ENCODE measurements at regions not wholly inside any gene's neighbourhood (a gene's known extent, or its start where the extent isn't known, plus 50 kb on each side); places are given as distances from the start of the nearest gene placed in this dataset.
"Not testable (repeated sequence)": the region's sequence is repeated elsewhere in the genome, so short reads cannot be mapped to it uniquely, and the experiment has no call there.

DNA sequence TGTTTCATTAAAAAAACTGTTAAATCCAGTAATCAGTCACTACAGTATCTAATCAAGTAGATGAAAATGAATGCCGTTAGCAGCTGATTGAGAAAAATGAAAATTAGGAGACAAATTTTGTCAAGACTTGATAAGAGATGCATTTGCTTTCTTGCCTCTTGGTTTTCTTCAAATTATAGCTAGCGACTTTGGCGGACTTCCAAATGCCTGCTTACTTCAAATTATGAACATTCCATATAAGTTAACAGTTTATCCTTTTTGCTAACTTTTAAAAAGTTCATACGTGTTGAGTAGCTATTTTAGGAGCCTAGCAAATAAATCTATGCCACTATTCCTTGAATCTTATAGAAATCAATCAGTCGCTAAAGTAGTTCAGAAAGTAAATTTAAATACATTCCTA lies 58.8 kb downstream of the PPP4R3C start:
- no peak for DNase-seq (ENCODE audit: low spot score)

DNA sequence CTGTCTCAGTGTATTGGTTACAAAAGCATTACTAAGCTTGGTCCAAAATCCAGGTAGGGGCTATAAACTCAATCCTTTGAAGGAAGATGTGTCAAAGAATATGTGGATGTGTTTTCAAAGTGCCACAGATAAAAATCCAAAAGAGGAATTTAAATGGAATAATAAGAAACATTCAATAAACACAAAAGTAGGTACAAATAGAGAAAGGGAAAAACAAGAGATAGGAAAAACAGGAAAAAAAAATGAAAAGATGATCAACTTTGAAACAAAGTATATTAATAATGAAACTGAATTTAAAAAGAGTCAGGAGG lies 64.0 kb downstream of the PPP4R3C start:
- no peak for DNase-seq (ENCODE audit: low spot score)

DNA sequence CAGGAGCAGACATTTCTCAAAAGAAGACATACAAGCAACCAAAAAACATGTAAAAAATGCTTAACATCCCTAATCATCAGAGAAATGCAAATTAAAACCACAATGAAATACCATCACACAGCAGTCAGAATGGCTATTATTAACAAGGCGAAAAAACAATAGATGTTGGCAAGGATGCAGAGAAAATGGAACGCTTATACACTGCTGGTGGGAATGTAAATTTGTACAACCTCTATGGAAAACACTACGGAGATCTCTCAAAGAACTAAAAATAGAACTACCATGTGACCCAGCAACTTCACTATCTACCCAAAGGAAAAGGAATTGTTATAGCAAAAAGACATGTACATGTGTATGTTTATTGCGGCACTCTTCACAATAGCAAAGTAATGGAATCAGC lies 71.5 kb downstream of the PPP4R3C start:
- DNase-seq (ENCODE audit: low spot score) = no peak

DNA sequence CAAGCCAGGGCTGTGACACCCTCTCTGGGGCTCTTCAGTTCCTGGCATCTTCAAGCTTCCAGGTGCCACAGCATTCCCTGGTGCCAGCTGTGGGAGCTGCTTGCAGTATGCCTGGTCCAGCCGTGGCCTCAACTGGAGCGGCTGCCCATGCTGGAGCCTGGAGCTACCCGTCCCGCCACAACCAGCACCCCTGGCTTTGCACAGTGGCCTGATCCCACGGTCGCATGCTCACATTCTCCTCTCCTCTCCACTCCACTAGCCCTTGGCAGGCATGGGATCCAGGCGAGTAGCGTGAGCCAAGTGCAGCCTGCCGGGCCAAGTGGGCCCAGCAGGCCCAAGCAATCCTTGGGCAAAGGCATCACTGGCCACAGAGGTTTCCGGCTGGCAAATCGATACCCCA lies 81.7 kb downstream of the PPP4R3C start:
- no peak for DNase-seq (ENCODE audit: low spot score)

DNA sequence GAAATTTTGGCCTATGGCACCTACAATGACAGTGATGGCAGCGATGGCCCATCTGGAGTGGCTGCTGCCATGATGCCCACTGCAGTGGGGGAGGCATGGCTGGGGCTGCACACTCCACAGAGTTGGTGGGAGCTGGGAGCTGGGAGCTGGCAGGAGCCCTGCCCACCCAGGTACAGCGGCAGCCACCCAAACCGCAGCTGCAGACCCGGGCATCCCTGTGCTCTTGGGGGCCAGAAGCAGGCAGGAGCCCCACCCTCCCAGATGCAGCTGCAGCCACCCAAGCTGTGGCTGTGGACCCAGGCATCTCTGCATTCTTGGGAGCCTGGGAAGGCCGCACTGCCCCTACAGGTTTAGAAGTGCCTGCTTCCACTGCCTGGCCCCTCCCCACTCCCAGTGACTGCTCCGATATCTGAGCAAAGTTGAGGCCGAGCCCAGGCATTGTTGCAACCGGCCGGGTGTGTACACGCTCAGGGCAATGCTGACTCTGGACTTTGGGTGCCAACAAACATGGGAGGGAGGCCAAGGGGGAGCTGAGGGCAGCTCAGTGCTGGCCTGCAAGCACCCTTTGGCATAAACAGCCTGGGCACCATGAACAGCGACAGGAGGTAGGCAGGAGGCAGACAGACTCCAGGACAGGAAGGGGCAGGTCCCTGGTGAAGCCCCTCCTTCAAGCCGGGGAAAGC lies 82.8 kb downstream of the PPP4R3C start:
- DNase-seq (ENCODE audit: low spot score) = no peak

DNA sequence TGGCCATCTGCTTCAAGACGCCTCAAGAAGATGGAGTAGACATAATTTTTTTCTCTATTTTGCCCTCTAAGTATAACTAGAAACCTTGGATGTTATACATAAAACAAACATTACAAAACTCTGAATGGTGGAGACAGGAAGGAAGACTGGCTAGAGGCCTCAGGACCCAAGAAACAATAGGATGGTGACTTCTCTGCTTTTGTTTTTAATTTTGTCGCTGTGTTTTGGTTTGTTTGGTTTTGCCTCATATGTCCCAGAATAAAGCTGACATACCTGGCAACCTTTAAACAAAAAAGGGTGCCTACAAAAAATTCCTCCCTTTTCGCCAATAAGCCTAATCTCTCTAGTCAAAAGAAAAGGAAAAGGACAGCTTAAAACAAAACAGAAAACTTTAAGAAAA lies 109.1 kb downstream of the PPP4R3C start:
- no peak for DNase-seq (ENCODE audit: low spot score)

DNA sequence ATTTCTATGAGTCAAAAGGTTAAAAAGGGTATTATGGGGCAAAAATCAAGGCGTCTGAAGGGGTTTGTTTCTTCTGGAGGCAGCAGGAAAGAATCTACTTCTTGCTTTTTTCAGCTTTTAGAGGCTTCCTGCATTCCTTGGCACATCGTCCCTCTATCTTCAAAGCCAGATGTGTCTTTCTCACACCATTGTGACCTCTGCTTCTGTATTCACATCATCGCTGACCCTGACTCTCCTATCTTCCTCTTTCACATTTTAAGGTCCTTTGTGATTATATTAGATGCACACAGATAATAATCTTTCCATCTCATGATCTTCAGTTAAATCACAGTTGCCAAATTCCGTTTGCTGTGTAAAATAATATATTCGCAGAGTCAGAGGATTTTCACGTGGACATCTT lies 112.7 kb downstream of the PPP4R3C start:
- DNase-seq (ENCODE audit: low spot score) = no peak

DNA sequence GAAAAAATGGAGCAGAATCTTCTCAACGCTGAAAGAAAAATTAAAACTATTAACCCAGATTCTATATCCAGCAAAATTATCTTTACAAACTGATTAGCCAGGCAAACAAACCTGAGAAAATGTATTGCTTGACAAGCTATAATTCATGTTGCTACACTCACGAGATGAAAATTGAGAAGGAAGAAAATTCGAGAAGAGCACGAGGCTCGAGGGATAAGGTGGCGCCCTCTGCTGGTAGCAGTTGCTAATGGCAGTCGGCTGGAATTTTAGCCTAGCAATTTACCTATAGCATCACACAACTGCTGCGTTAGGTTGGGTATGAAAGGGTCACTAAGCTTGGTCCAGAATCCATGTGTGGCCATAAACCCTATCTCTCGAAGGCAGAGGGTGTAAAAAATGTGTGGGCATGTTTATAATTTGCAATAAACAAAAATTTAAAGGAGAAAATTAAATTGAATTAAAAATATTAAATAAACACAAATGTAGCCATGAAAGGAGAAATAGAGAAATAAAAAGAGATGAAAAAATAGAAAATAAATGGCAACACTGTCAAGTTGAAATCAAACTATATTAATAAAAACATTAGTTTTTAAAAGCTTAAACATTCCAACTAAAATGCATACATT lies 126.6 kb downstream of the PPP4R3C start:
- DNase-seq (ENCODE audit: low spot score) = peak; percentile 6

DNA sequence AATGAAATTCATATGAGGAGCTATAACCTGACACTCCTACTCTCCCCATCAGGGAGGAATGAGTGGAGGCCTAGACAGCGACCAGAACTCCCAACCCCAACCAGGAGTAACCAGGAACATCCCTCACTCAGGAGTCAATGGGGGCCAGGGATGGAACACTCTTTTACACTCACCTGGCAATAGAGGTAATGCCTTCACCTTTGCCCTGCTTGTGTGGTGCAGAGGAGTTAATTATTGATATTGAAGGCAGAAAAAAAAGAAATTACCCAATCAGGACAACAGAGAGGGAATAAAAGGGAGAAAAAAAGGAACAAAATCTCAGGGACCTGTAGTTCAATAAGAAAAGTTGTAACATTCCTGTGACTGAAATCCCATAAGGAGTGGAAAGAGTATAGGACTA lies 141.5 kb downstream of the PPP4R3C start:
- DNase-seq (ENCODE audit: low spot score) = no peak

DNA sequence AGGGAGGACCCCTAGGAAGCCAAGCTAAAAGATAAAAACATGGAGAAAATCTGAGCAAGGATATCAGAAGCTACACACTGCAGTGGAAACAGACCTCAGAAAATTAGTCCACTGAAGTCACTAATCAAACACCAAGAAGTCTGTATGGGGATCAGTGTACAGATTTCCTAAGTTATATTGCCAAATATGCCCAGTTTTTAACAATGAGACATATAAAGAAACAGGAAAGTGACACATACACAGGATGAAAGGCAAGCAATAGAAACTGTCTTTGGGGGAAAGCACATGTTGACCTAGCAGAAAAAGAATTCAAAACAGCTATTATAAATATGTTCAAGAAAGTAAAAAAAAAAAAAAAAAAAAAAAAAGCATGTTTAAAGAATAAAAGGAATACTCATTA lies 153.7 kb downstream of the PPP4R3C start:
- no peak for DNase-seq (ENCODE audit: low spot score)

DNA sequence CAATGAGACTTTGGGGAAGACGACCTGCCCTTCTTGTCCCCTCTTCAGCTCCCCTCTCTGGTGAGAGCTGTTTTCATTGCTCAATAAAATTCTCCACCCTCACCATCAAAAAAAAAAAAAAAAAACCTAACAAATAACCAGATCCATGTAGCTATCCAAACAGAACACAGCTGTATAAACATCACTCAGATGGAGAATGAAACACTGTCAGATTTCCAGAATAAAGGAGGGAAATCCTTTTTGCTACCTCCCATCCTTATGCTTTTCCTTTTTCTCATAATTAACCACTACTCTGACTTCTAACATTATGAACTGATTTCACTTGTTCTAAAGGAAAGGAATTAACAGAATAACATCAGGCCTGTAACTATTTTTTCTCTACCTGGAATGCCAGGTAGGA lies 155.6 kb downstream of the PPP4R3C start:
- no peak for DNase-seq (ENCODE audit: low spot score)

DNA sequence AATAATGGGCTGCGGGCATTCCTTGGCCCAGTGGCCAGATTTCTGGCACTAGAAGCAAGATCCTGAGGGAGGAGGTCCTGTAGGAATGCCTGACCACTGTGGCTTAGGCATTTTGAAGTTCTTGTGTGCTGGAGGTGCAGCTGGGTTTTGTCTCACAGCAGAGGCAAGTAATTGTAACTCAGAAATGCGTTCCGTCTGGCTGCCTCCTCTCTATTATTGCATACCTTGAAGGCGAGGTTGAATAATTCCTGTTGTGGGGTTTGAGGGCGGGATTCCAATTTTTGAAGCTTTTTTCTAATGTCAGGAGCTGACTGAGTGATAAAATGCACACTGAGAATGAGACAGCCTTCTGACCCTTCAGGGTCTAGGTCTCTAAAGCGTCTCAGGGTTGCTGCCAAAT lies 170.6 kb downstream of the PPP4R3C start:
- DNase-seq (ENCODE audit: low spot score) = not testable (repeated sequence)

DNA sequence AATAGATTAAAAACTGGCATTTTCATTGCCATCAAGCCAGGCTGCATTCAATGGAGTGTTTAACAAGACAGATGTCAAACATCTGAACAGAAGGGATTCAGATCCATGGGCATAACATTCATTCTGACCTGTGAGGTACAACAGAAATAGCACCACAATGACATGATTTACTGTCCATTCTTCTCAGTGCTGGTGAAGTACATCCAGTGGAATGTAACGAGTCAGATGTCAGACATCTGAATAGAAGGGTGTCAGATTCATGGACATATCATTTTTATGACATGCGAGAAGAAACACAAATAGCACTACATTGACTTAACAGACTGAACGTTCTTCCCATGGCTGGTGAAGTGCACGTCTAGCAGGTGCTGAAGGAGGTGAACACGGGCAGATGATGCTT lies 186.4 kb downstream of the PPP4R3C start:
- no peak for DNase-seq (ENCODE audit: low spot score)

DNA sequence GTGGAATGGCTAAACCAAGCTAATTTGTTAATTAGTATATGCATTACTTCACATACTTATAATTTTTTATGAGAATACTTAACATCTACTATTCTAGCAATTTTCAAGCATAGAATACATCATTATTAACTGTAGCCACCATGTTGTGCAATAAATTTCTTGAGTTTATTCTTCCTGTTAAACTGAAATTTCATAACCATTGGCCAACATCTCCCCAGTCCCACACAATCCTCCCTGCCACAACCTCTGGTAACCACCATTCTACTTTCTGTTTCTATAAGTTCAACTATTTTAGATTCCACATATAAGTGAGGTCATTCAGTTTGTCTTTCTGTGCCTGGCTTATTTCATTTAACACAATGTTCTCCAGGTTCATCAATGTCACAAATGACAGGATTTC lies 208.5 kb downstream of the PPP4R3C start:
- no peak for DNase-seq (ENCODE audit: low spot score)

DNA sequence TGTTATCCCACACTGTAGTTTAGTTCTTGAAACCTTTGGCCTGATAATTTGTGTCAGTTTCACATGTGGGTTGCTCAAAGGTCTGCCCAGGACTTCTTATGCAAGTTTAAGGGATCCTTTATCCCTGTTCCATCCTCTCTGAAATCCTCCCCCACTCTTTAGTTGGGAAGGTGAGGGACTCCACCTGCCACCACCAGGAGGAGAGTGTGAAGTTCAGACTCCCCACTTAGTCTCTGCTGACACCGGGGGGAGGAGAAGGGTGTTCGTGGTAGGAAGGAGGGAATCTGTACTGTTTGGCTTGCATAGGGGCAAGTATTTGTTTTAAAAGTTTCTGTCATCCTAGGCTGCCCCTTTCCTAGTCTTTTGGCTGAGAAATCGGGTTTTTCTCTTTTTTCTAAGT lies 211.8 kb downstream of the PPP4R3C start:
- DNase-seq (ENCODE audit: low spot score) = no peak

DNA sequence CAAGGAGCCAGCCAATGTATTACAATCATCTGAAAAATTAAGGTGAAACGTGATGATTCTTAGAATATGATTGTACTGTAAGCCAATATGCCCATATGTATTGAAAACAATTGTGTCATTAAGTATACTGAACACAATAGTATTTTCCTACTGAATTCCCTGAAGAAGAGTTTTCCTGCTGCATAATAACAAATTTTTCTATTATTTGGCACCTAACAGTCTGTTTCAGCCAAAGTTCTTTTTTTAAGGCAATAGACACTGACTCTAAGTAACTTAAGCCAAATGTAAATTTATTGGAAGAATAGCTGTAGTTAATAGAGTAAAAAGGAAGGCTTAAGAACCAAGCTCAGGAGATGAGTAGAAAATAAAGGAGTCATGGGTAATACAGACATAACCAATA lies 220.6 kb downstream of the PPP4R3C start:
- no peak for DNase-seq (ENCODE audit: low spot score)

DNA sequence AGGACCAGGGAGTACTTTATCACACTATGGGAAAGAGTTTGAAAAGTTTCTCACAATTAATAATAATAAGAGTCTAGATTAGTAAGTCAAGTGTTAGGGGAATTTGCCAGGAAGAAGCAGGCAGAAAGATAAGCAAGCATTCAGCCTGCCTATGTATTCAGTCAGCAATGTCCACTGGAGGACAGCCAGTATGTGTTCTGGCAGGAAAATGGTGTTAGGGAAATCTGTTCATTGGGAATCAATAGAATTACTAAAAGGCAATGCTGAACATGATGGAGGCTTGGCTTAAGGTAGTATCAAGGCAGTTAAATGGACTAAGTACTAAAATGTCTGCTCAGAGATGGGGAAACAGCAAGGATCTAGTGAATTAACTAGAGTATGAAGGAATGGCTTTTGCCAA lies 221.2 kb downstream of the PPP4R3C start:
- DNase-seq (ENCODE audit: low spot score) = no peak

DNA sequence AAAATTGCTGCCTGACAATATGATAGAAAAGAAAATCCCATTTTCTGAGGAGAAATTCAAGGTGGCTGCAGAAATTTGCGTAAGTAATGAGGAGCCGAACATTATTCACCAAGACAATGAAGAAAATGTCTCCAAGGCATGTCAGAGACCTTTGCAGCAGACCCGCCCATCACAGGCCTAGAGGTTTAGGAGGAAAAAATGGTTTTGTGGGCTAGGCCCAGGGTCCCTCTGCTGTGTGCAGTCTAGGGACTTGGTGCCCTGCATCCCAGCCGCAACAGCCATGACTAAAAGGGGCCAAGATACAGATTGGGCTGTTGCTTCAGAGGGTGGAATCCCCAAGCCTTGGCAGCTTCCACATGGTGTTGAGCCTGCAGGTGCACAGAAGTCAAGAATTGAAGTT lies 223.1 kb downstream of the PPP4R3C start:
- DNase-seq (ENCODE audit: low spot score) = not testable (repeated sequence)

DNA sequence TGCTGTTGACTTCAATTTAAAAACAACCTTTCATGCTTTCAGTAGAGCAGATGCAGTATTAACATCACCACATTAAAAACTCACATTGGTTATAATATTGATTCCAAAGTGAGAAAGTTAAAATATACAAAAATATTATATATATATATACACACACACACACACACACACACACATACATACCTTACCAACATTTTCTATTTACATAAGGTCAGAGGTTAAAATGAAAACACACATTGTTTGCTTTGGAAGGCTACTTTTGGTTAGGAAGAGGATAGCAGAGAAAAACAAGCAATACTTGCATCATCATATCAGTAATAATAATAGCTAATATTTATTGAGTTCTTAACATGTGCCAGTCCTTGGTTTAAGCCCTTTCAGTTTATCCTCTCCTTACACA lies 226.5 kb downstream of the PPP4R3C start:
- no peak for DNase-seq (ENCODE audit: low spot score)

DNA sequence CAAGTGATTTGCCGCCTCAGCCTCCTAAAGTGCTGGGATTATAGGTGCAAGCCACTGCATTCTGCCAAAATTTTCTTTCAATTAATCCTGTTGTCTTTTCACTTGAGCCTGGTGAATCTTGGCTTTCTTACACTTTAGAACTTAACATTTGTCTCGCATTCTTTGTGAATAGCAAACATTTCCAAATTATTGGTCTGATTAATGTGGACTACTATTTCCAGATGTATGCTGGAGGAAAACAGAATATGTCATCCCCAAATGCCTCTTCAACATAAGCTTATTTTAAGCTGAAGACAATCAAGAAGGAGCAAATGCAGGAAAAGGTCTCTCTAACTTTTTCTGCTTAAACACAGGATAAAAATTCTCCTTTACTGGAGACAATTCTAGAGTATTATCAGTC lies 233.4 kb downstream of the PPP4R3C start:
- DNase-seq (ENCODE audit: low spot score) = no peak

DNA sequence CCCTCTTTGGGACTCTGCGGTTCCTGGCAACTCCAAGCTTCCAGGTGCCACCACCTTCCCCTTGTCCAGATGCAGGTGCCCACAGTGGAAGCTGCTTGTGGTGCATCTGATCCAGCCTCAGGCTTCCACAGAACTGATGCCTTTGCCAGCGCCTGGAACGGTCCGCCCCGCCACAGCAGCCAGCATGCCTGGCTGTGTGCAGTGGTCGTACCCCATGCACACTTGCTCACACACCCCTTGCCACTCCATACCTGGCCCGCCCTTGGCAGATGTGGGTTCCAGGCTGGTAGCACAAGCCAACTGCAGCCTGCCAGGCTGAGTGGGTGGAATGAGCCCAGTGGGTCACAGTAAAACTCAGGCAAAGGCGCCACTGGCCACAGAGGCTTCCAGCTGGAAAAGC lies 240.5 kb downstream of the PPP4R3C start:
- no peak for DNase-seq (ENCODE audit: low spot score)

DNA sequence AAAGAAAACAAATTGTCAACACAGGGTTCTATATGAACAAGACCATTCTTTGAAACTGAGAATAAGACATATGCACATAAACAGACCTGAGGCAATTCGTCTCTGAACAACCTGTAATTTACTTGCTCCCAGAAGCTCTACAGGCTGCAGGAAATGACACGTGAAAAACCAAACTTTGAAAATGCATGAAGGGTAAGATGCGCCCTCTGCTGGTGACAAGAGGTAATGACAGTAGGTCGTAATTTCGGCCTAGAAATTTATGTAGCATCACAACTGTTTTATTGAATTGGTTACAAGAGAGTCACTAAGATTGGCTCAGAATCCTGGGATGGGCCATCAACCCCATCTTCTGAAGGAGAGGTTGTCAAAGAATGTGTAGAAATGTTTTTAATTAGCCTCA lies 276.5 kb downstream of the PPP4R3C start:
- DNase-seq (ENCODE audit: low spot score) = no peak

DNA sequence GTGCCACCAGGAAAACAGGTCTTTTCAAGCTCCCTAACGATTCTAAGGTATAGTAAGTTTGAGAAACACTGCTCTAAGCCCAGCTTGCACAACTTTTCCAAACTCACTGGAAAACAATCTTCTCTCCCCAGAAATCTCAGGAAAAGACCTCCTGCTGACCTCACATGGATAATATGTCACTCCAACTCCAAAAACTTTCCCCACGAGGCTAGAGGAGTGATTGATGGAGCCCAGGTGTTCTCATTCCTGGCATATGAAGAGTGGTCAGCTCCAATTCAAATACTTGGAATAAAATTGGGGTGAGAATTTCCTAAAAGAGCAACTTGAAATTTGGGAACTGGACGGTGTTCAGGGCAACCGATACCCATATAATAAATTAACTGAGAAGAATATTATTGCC lies 299.9 kb downstream of the PPP4R3C start:
- no peak for DNase-seq (ENCODE audit: low spot score)

DNA sequence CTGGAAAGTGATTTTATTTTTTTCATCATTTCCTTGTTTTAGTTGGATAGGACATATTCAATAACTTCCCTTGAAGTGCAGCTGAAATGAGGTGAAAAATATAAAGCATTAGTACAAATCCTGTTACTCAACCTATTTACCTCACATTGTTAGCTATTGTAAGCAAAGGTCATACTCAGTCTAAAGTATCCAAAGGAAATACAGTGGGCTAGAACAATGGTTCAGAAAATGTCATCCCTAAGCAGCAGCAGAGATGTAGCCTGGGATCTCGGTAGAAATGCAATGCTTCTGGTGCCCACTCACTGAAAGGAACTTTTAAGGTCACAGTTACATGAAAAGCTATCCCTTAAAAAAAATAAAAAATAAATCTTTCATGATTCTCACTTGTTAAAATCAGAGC lies 300.6 kb downstream of the PPP4R3C start:
- DNase-seq (ENCODE audit: low spot score) = no peak

Measured in globus pallidus (tissue), 1 donor.